ENCODE measurements at regions not wholly inside any gene's neighbourhood (a gene's known extent, or its start where the extent isn't known, plus 50 kb on each side); places are given as distances from the start of the nearest gene placed in this dataset.

GRCh38 chr5:66498791-66499207 is 97.4 kb upstream of the MAST4 start:
- Histone ChIP-seq H3K4me1 (no peaks in the 10 kb centered on the region), H3K9me3 (no peaks in the 10 kb centered on the region), H3K36me3 (no peaks in the 10 kb centered on the region), H3K27me3 (no peaks in the 10 kb centered on the region), H3K27ac (no peak overlapping the region), H3K4me3 (no peak overlapping the region)
- DNase-seq: no peak
- intact Hi-C loops (cut with DNase I; ENCODE audit: low total_unique reads): no loop called here
- 87 to 90% methylated on average over 2 to 4 of the region's 4 CpGs for WGBS, 2 donors (ENCODE audit: low coverage in 1 of 2)
- TF ChIP-seq POLR2A (IDR thresholded peaks at IDR 0.05) (no peak), CTCF (IDR thresholded peaks at IDR 0.05) (no peak), POLR2AphosphoS5 (IDR thresholded peaks at IDR 0.05) (no peak), EP300 (IDR thresholded peaks at IDR 0.05; ENCODE audit: low read depth) (no peak)
- in situ Hi-C loops (cut with MboI; ENCODE audit: low pct_ligation_motif_present in 1 of 4, low pct_unique_long_range_greater_than_20kb in 1 of 4, low sequenced_read_pairs in 3 of 4): no loop called here

GRCh38 chr5:66503203-66503789 is 92.9 kb upstream of the MAST4 start:
- DNase-seq: no peak
- TF ChIP-seq POLR2AphosphoS5 (IDR thresholded peaks at IDR 0.05) (no peak), POLR2A (IDR thresholded peaks at IDR 0.05) (no peak), CTCF (IDR thresholded peaks at IDR 0.05) (no peak), EP300 (IDR thresholded peaks at IDR 0.05; ENCODE audit: low read depth) (no peak)
- H3K27ac ChIP-seq: no peak overlapping the region
- no peaks in the 10 kb centered on the region for H3K27me3 ChIP-seq
- H3K4me3 ChIP-seq: no peak overlapping the region
- H3K36me3 ChIP-seq: no peaks in the 10 kb centered on the region
- in situ Hi-C loops (cut with MboI; ENCODE audit: low pct_ligation_motif_present in 1 of 4, low pct_unique_long_range_greater_than_20kb in 1 of 4, low sequenced_read_pairs in 3 of 4) (no loop called here), intact Hi-C loops (cut with DNase I; ENCODE audit: low total_unique reads) (no loop called here)
- no peaks in the 10 kb centered on the region for H3K4me1 ChIP-seq
- no peaks in the 10 kb centered on the region for H3K9me3 ChIP-seq
- WGBS, 2 donors (ENCODE audit: low coverage in 1 of 2): 97% methylated on average over 27 of the region's 30 CpGs; no CpG with 5 or more reads in 1 of the 2 donors

GRCh38 chr5:66507106-66507505 is 89.1 kb upstream of the MAST4 start:
- WGBS, 2 donors (ENCODE audit: low coverage in 1 of 2): 61 to 82% methylated on average over 2 of the region's 2 CpGs
- DNase-seq: no peak
- Histone ChIP-seq H3K27ac (no peak overlapping the region), H3K27me3 (no peaks in the 10 kb centered on the region), H3K4me1 (no peaks in the 10 kb centered on the region), H3K4me3 (no peak overlapping the region), H3K36me3 (no peaks in the 10 kb centered on the region), H3K9me3 (no peaks in the 10 kb centered on the region)
- TF ChIP-seq EP300 (IDR thresholded peaks at IDR 0.05; ENCODE audit: low read depth): no peak
- no peak for TF ChIP-seq POLR2AphosphoS5 (IDR thresholded peaks at IDR 0.05)
- TF ChIP-seq CTCF (IDR thresholded peaks at IDR 0.05): no peak
- no peak for TF ChIP-seq POLR2A (IDR thresholded peaks at IDR 0.05)
- in situ Hi-C loops (cut with MboI; ENCODE audit: low pct_ligation_motif_present in 1 of 4, low pct_unique_long_range_greater_than_20kb in 1 of 4, low sequenced_read_pairs in 3 of 4): no loop called here
- intact Hi-C loops (cut with DNase I; ENCODE audit: low total_unique reads): no loop called here

- DNase-seq: no peak
- no peaks in the 10 kb centered on the region for H3K9me3 ChIP-seq
- H3K27me3 ChIP-seq: no peaks in the 10 kb centered on the region
- H3K4me1 ChIP-seq: no peaks in the 10 kb centered on the region
- no peak overlapping the region for H3K4me3 ChIP-seq
- TF ChIP-seq POLR2A (IDR thresholded peaks at IDR 0.05) (no peak), POLR2AphosphoS5 (IDR thresholded peaks at IDR 0.05) (no peak), EP300 (IDR thresholded peaks at IDR 0.05; ENCODE audit: low read depth) (no peak), CTCF (IDR thresholded peaks at IDR 0.05) (no peak)
- H3K27ac ChIP-seq: no peak overlapping the region
- intact Hi-C loops (cut with DNase I; ENCODE audit: low total_unique reads): no loop called here
- in situ Hi-C loops (cut with MboI; ENCODE audit: low pct_ligation_motif_present in 1 of 4, low pct_unique_long_range_greater_than_20kb in 1 of 4, low sequenced_read_pairs in 3 of 4): no loop called here
- no peaks in the 10 kb centered on the region for H3K36me3 ChIP-seq
- WGBS, 2 donors (ENCODE audit: low coverage in 1 of 2): 85 to 86% methylated on average over 4 of the region's 4 CpGs
Observed at GRCh38 chr5:66511491-66511890, 84.7 kb upstream of the MAST4 start.
